ENCODE measurements at regions not wholly inside any gene's neighbourhood (a gene's known extent, or its start where the extent isn't known, plus 50 kb on each side); places are given as distances from the start of the nearest gene placed in this dataset.

- H3K4me3 ChIP-seq (ENCODE audit: low read depth, poor library complexity, severe bottlenecking): no peak overlapping the region
- DNase-seq (ENCODE audit: low spot score in 2 of 2): peak in 1 of 2 donors; percentile 15
- intact Hi-C loops (cut with DNase I; ENCODE audit: low total_unique reads): no loop called here
- WGBS, 2 donors: 47 to 55% methylated on average over 3 of the region's 3 CpGs
- TF ChIP-seq CTCF (IDR thresholded peaks at IDR 0.05) (no peak), POLR2A (IDR thresholded peaks at IDR 0.05) (no peak)
Observed at GRCh38 chr18:30465096-30465495, 577.4 kb downstream of the DSC3 start.

- DNase-seq (ENCODE audit: low spot score in 2 of 2): no peak
- TF ChIP-seq POLR2A (IDR thresholded peaks at IDR 0.05) (no peak), CTCF (IDR thresholded peaks at IDR 0.05) (no peak)
- intact Hi-C loops (cut with DNase I; ENCODE audit: low total_unique reads): no loop called here
- H3K4me3 ChIP-seq (ENCODE audit: low read depth, poor library complexity, severe bottlenecking): no peak overlapping the region
- 73 to 76% methylated on average over 1 of the region's 1 CpG for WGBS, 2 donors
Observed at GRCh38 chr18:30457156-30457555, 585.4 kb downstream of the DSC3 start.

GRCh38 chr18:30455741-30456140, 586.8 kb downstream of the DSC3 start:
- no peak for DNase-seq (ENCODE audit: low spot score in 2 of 2)
- TF ChIP-seq POLR2A (IDR thresholded peaks at IDR 0.05) (no peak), CTCF (IDR thresholded peaks at IDR 0.05) (no peak)
- H3K4me3 ChIP-seq (ENCODE audit: low read depth, poor library complexity, severe bottlenecking): no peak overlapping the region
- intact Hi-C loops (cut with DNase I; ENCODE audit: low total_unique reads): no loop called here
- WGBS, 2 donors: 72 to 82% methylated on average over 2 of the region's 2 CpGs

- H3K4me3 ChIP-seq (ENCODE audit: low read depth, poor library complexity, severe bottlenecking): no peak overlapping the region
- 90 to 92% methylated on average over 4 of the region's 4 CpGs for WGBS, 2 donors
- no peak for DNase-seq (ENCODE audit: low spot score in 2 of 2)
- TF ChIP-seq CTCF (IDR thresholded peaks at IDR 0.05): no peak
- intact Hi-C loops (cut with DNase I; ENCODE audit: low total_unique reads): no loop called here
Observed at GRCh38 chr18:30454920-30455319, 587.6 kb downstream of the DSC3 start.

- TF ChIP-seq CTCF (IDR thresholded peaks at IDR 0.05) (no peak), POLR2A (IDR thresholded peaks at IDR 0.05) (no peak)
- no peak overlapping the region for H3K4me3 ChIP-seq (ENCODE audit: low read depth, poor library complexity, severe bottlenecking)
- intact Hi-C loops (cut with DNase I; ENCODE audit: low total_unique reads): no loop called here
- DNase-seq (ENCODE audit: low spot score in 2 of 2): no peak
Observed at GRCh38 chr18:30451981-30452380, 590.6 kb downstream of the DSC3 start.

GRCh38 chr18:30450927-30451326, 591.6 kb downstream of the DSC3 start:
- 38 to 53% methylated on average over 2 of the region's 2 CpGs for WGBS, 2 donors
- DNase-seq (ENCODE audit: low spot score in 2 of 2): no peak
- no peak overlapping the region for H3K4me3 ChIP-seq (ENCODE audit: low read depth, poor library complexity, severe bottlenecking)
- no peak for TF ChIP-seq POLR2A (IDR thresholded peaks at IDR 0.05)
- no peak for TF ChIP-seq CTCF (IDR thresholded peaks at IDR 0.05)
- intact Hi-C loops (cut with DNase I; ENCODE audit: low total_unique reads): no loop called here

Measured in lower leg skin (tissue), 4 donors.